Activated CD8-positive, alpha-beta memory T cell treated with anti-CD3 and anti-CD28 coated beads, Interleukin-2, amount 10 ng/mL, durations not matched to agents 7 days and 5 days (primary cell): ENCODE measurements at regions not wholly inside any gene's neighbourhood (a gene's known extent, or its start where the extent isn't known, plus 50 kb on each side); places are given as distances from the start of the nearest gene placed in this dataset.

Experiments
- ATAC-seq: fragments of 150-1000 bp; cut with Tn5 transposase; one replicate; pipeline ENCODE4 v1.10.0; 2021; ENCODE audit warnings: moderate library complexity
- CTCF ChIA-PET: fragments of 350-600 bp; sonication (Branson Sonifier 250); formaldehyde crosslinking; loops from one replicate; lab custom pipeline; 2021; ENCODE audit warnings: antibody characterized with exemption; lab: Charles Lee
- DNase-seq: peaks from one replicate; pipeline ENCODE4 v3.0.0-alpha.2; 2020
- H3K27ac Mint-ChIP-seq: one replicate; pipeline ENCODE4 v1.8.0; 2021; ENCODE audit warnings: mild to moderate bottlenecking, mixed read lengths
- H3K27me3 Mint-ChIP-seq: one replicate; pipeline ENCODE4 v1.8.0; 2021; ENCODE audit warnings: mixed read lengths
- H3K36me3 Mint-ChIP-seq: one replicate; pipeline ENCODE4 v1.8.0; 2021; ENCODE audit warnings: mild to moderate bottlenecking, mixed read lengths
- H3K4me1 Mint-ChIP-seq: one replicate; pipeline ENCODE4 v1.8.0; 2021; ENCODE audit warnings: mixed read lengths
- H3K4me3 Mint-ChIP-seq: one replicate; pipeline ENCODE4 v1.8.0; 2021; ENCODE audit warnings: mild to moderate bottlenecking, moderate library complexity, mixed read lengths
- H3K9me3 Mint-ChIP-seq: one replicate; pipeline ENCODE4 v1.8.0; 2022; ENCODE audit warnings: low read depth, mixed read lengths

GRCh38 chrX:13253223-13253622 is 66.6 kb downstream of the ATXN3L start:
- Mint-ChIP-seq H3K9me3 (no peaks in the 10 kb centered on the region), H3K36me3 (peaks cover 8% of the 10 kb centered on the region), H3K27ac (no peak overlapping the region), H3K4me3 (no peak overlapping the region), H3K4me1 (peaks cover 43% of the 10 kb centered on the region), H3K27me3 (no peaks in the 10 kb centered on the region)
- DNase-seq (no peak), ATAC-seq (no peak)
- CTCF ChIA-PET = interaction anchor here (1.2 kb wide), 1 partner anchor 234 kb away, joined by 4 read pairs; no protein-coding TSS in a partner anchor

- Mint-ChIP-seq H3K36me3 (peaks cover 8% of the 10 kb centered on the region), H3K9me3 (no peaks in the 10 kb centered on the region), H3K4me3 (no peak overlapping the region), H3K27me3 (no peaks in the 10 kb centered on the region), H3K4me1 (peaks cover 41% of the 10 kb centered on the region), H3K27ac (no peak overlapping the region)
- no peak for ATAC-seq
- no peak for DNase-seq
- CTCF ChIA-PET = interaction anchor here (1.2 kb wide), 1 partner anchor 235 kb away, joined by 4 read pairs; no protein-coding TSS in a partner anchor
Measured at GRCh38 chrX:13252726-13253125, 67.1 kb downstream of the ATXN3L start.

GRCh38 chrX:13250826-13251580 is 68.8 kb downstream of the ATXN3L start:
- Mint-ChIP-seq H3K27ac (no peak overlapping the region), H3K4me1 (peaks cover 28% of the 10 kb centered on the region), H3K4me3 (no peak overlapping the region), H3K9me3 (no peaks in the 10 kb centered on the region), H3K27me3 (no peaks in the 10 kb centered on the region), H3K36me3 (peaks cover 7% of the 10 kb centered on the region)
- DNase-seq (no peak), ATAC-seq (no peak)
- CTCF ChIA-PET = no interaction called here

GRCh38 chrX:13248867-13249486 is 70.9 kb downstream of the ATXN3L start:
- Mint-ChIP-seq H3K4me3 (no peak overlapping the region), H3K4me1 (peaks cover 10% of the 10 kb centered on the region), H3K27me3 (no peaks in the 10 kb centered on the region), H3K27ac (no peak overlapping the region), H3K9me3 (no peaks in the 10 kb centered on the region), H3K36me3 (peaks cover 4% of the 10 kb centered on the region)
- ATAC-seq (no peak), DNase-seq (no peak)
- CTCF ChIA-PET = interaction anchor here (0.6 kb wide), 1 partner anchor 262 kb away, joined by 3 read pairs; no protein-coding TSS in a partner anchor

- no peak overlapping the region for H3K4me3 Mint-ChIP-seq
- H3K27ac Mint-ChIP-seq = no peak overlapping the region
- CTCF ChIA-PET = no interaction called here
- H3K4me1 Mint-ChIP-seq = no peaks in the 10 kb centered on the region
- ATAC-seq (no peak), DNase-seq (no peak)
- no peaks in the 10 kb centered on the region for H3K27me3 Mint-ChIP-seq
- peaks cover 2% of the 10 kb centered on the region for H3K9me3 Mint-ChIP-seq
- H3K36me3 Mint-ChIP-seq = no peaks in the 10 kb centered on the region
Measured at GRCh38 chrX:13239272-13239671, 80.6 kb downstream of the ATXN3L start.

- CTCF ChIA-PET = no interaction called here
- no peaks in the 10 kb centered on the region for H3K36me3 Mint-ChIP-seq
- no peak overlapping the region for H3K27ac Mint-ChIP-seq
- no peaks in the 10 kb centered on the region for H3K9me3 Mint-ChIP-seq
- no peaks in the 10 kb centered on the region for H3K4me1 Mint-ChIP-seq
- no peaks in the 10 kb centered on the region for H3K27me3 Mint-ChIP-seq
- no peak for DNase-seq
- no peak overlapping the region for H3K4me3 Mint-ChIP-seq
- ATAC-seq = no peak
Measured at GRCh38 chrX:13235930-13236329, 83.9 kb downstream of the ATXN3L start.

- no peak for DNase-seq
- CTCF ChIA-PET = interaction anchor here (1.1 kb wide), 1 partner anchor 12 kb away, joined by 3 read pairs; no protein-coding TSS in a partner anchor
- Mint-ChIP-seq H3K36me3 (no peaks in the 10 kb centered on the region), H3K27ac (no peak overlapping the region), H3K9me3 (no peaks in the 10 kb centered on the region), H3K4me1 (no peaks in the 10 kb centered on the region), H3K27me3 (no peaks in the 10 kb centered on the region), H3K4me3 (no peak overlapping the region)
- ATAC-seq = no peak
Measured at GRCh38 chrX:13232484-13232883, 87.4 kb downstream of the ATXN3L start.

GRCh38 chrX:13226214-13226613 is 93.6 kb downstream of the ATXN3L start:
- no peak overlapping the region for H3K4me3 Mint-ChIP-seq
- H3K4me1 Mint-ChIP-seq = peaks cover 11% of the 10 kb centered on the region
- H3K9me3 Mint-ChIP-seq = no peaks in the 10 kb centered on the region
- no peak overlapping the region for H3K27ac Mint-ChIP-seq
- peaks cover 6% of the 10 kb centered on the region for H3K27me3 Mint-ChIP-seq
- ATAC-seq = no peak
- no peak for DNase-seq
- no peaks in the 10 kb centered on the region for H3K36me3 Mint-ChIP-seq
- CTCF ChIA-PET = no interaction called here

GRCh38 chrX:13223868-13224567 is 95.8 kb downstream of the ATXN3L start:
- no peak for DNase-seq
- ATAC-seq = no peak
- peaks cover 6% of the 10 kb centered on the region for H3K27me3 Mint-ChIP-seq
- no peak overlapping the region for H3K4me3 Mint-ChIP-seq
- CTCF ChIA-PET = no interaction called here
- no peaks in the 10 kb centered on the region for H3K36me3 Mint-ChIP-seq
- no peak overlapping the region for H3K27ac Mint-ChIP-seq
- no peaks in the 10 kb centered on the region for H3K9me3 Mint-ChIP-seq
- peaks cover 14% of the 10 kb centered on the region for H3K4me1 Mint-ChIP-seq

- ATAC-seq = no peak
- Mint-ChIP-seq H3K4me1 (peaks cover 14% of the 10 kb centered on the region), H3K9me3 (no peaks in the 10 kb centered on the region), H3K4me3 (no peak overlapping the region), H3K27ac (no peak overlapping the region), H3K27me3 (peaks cover 6% of the 10 kb centered on the region), H3K36me3 (no peaks in the 10 kb centered on the region)
- DNase-seq = no peak
- CTCF ChIA-PET = interaction anchor here (1.0 kb wide), 1 partner anchor 12 kb away, joined by 3 read pairs; no protein-coding TSS in a partner anchor
Measured at GRCh38 chrX:13220916-13221315, 98.9 kb downstream of the ATXN3L start.

GRCh38 chrX:13219991-13220764 is 99.7 kb downstream of the ATXN3L start:
- Mint-ChIP-seq H3K27ac (no peak overlapping the region), H3K27me3 (peaks cover 6% of the 10 kb centered on the region), H3K4me1 (peaks cover 14% of the 10 kb centered on the region), H3K4me3 (no peak overlapping the region), H3K9me3 (no peaks in the 10 kb centered on the region), H3K36me3 (no peaks in the 10 kb centered on the region)
- CTCF ChIA-PET = interaction anchor here (1.0 kb wide), 1 partner anchor 13 kb away, joined by 3 read pairs; no protein-coding TSS in a partner anchor
- ATAC-seq (no peak), DNase-seq (no peak)

GRCh38 chrX:13218758-13219157 is 101.1 kb downstream of the ATXN3L start:
- H3K27me3 Mint-ChIP-seq = peaks cover 6% of the 10 kb centered on the region

GRCh38 chrX:13216139-13216538 is 103.7 kb downstream of the ATXN3L start:
- Mint-ChIP-seq H3K27me3 (no peaks in the 10 kb centered on the region), H3K9me3 (no peaks in the 10 kb centered on the region), H3K4me3 (no peak overlapping the region), H3K4me1 (peaks cover 6% of the 10 kb centered on the region), H3K27ac (no peak overlapping the region), H3K36me3 (no peaks in the 10 kb centered on the region)
- CTCF ChIA-PET = no interaction called here
- ATAC-seq (no peak), DNase-seq (no peak)

More at GRCh38 chrX:13218758-13219157, 101.1 kb downstream of the ATXN3L start:
- CTCF ChIA-PET = no interaction called here
- Mint-ChIP-seq H3K9me3 (no peaks in the 10 kb centered on the region), H3K4me1 (peaks cover 8% of the 10 kb centered on the region), H3K36me3 (no peaks in the 10 kb centered on the region), H3K27ac (no peak overlapping the region), H3K4me3 (no peak overlapping the region)
- no peak for ATAC-seq
- no peak for DNase-seq
